ENCODE measurements at regions not wholly inside any gene's neighbourhood (a gene's known extent, or its start where the extent isn't known, plus 50 kb on each side); places are given as distances from the start of the nearest gene placed in this dataset.

- no peak for TF ChIP-seq CTCF (optimal IDR thresholded peaks at IDR 0.05 in 1 of 3, IDR thresholded peaks at IDR 0.05 in 1 of 3, conservative IDR thresholded peaks at IDR 0.05 in 1 of 3; ENCODE audit: extremely low read depth in 1 of 3, insufficient read depth in 2 of 3, low read length in 3 of 3)
- TF ChIP-seq EZH2 (IDR thresholded peaks at IDR 0.05; ENCODE audit: low read length) = no peak
Observed at GRCh38 chr12:131332224-131332623, 378.5 kb downstream of the ADGRD1 start.

Measured in keratinocyte (primary cell).